ENCODE measurements at regions not wholly inside any gene's neighbourhood (a gene's known extent, or its start where the extent isn't known, plus 50 kb on each side); places are given as distances from the start of the nearest gene placed in this dataset.

- no peak for TF ChIP-seq EZH2phosphoT487 (IDR thresholded peaks at IDR 0.05; ENCODE audit: borderline replicate concordance, low read depth, low read length)
- TF ChIP-seq, protein P1, sequence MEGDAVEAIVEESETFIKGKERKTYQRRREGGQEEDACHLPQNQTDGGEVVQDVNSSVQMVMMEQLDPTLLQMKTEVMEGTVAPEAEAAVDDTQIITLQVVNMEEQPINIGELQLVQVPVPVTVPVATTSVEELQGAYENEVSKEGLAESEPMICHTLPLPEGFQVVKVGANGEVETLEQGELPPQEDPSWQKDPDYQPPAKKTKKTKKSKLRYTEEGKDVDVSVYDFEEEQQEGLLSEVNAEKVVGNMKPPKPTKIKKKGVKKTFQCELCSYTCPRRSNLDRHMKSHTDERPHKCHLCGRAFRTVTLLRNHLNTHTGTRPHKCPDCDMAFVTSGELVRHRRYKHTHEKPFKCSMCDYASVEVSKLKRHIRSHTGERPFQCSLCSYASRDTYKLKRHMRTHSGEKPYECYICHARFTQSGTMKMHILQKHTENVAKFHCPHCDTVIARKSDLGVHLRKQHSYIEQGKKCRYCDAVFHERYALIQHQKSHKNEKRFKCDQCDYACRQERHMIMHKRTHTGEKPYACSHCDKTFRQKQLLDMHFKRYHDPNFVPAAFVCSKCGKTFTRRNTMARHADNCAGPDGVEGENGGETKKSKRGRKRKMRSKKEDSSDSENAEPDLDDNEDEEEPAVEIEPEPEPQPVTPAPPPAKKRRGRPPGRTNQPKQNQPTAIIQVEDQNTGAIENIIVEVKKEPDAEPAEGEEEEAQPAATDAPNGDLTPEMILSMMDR (conservative IDR thresholded peaks at IDR 0.05; ENCODE audit: low read length), result no peak
- Histone ChIP-seq H3K9me3 (ENCODE audit: low read length) (peaks cover 12% of the 10 kb centered on the region; the same call in 1 of the 2 replicates), H3K79me2 (ENCODE audit: insufficient read depth, low read depth, low read length) (no peaks in the 10 kb centered on the region), H3K27ac (ENCODE audit: low read depth, low read length, poor library complexity, severe bottlenecking) (no peak overlapping the region), H4K20me1 (ENCODE audit: insufficient read depth, low read length) (no peaks in the 10 kb centered on the region), H3K36me3 (ENCODE audit: insufficient read depth, low read length) (no peaks in the 10 kb centered on the region), H3K4me3 (ENCODE audit: low read depth, low read length, poor library complexity, severe bottlenecking) (no peak overlapping the region), H3K9me2 (ENCODE audit: insufficient read depth, low read length) (no peaks in the 10 kb centered on the region), H3K4me2 (ENCODE audit: low read length) (no peak overlapping the region), H2AFZ (ENCODE audit: low read length) (no peak overlapping the region), H3K4me1 (ENCODE audit: insufficient read depth, low read length, poor library complexity, severe bottlenecking) (no peaks in the 10 kb centered on the region)
- ChIA-PET POLR2A (interaction anchor here (0.7 to 1.0 kb wide), 2 partner anchors 9 to 54 kb away, joined by 3 read pairs; no protein-coding TSS in a partner anchor), CTCF (ENCODE audit: unreplicated experiment) (no interaction called here)
- intact Hi-C loops (cut with micrococcal nuclease; ENCODE audit: unreplicated experiment), result no loop called here
- no peak for DNase-seq (ENCODE audit: low spot score)
- BruUV-seq (replicated peaks), result no TSS peak
Observed at GRCh38 chr4:32831104-32831503, 2110.9 kb downstream of the PCDH7 start.

- H3K4me1 ChIP-seq (ENCODE audit: insufficient read depth, low read length, poor library complexity, severe bottlenecking), result no peaks in the 10 kb centered on the region
- no peaks in the 10 kb centered on the region for H4K20me1 ChIP-seq (ENCODE audit: insufficient read depth, low read length)
- no peaks in the 10 kb centered on the region for H3K9me2 ChIP-seq (ENCODE audit: insufficient read depth, low read length)
- BruUV-seq (replicated peaks), result no TSS peak
- POLR2A ChIA-PET, result interaction anchor here (0.9 kb wide), 1 partner anchor 23 kb away, joined by 5 read pairs; no protein-coding TSS in a partner anchor
- no peak for DNase-seq (ENCODE audit: low spot score)
- no peaks in the 10 kb centered on the region for H3K36me3 ChIP-seq (ENCODE audit: insufficient read depth, low read length)
- no peak overlapping the region for H2AFZ ChIP-seq (ENCODE audit: low read length)
- H3K4me2 ChIP-seq (ENCODE audit: low read length), result no peak overlapping the region
- intact Hi-C loops (cut with micrococcal nuclease; ENCODE audit: unreplicated experiment), result no loop called here
- H3K4me3 ChIP-seq (ENCODE audit: low read depth, low read length, poor library complexity, severe bottlenecking), result no peak overlapping the region
- no peak for TF ChIP-seq EZH2phosphoT487 (IDR thresholded peaks at IDR 0.05; ENCODE audit: borderline replicate concordance, low read depth, low read length)
- TF ChIP-seq, protein P1 (conservative IDR thresholded peaks at IDR 0.05; ENCODE audit: low read length), result no peak
- no peaks in the 10 kb centered on the region for H3K9me3 ChIP-seq (ENCODE audit: low read length)
- H3K27ac ChIP-seq (ENCODE audit: low read depth, low read length, poor library complexity, severe bottlenecking), result no peak overlapping the region
- CTCF ChIA-PET (ENCODE audit: unreplicated experiment), result no interaction called here
- H3K79me2 ChIP-seq (ENCODE audit: insufficient read depth, low read depth, low read length), result no peaks in the 10 kb centered on the region
Observed at GRCh38 chr4:32840461-32841189, 2120.5 kb downstream of the PCDH7 start.

DNA sequence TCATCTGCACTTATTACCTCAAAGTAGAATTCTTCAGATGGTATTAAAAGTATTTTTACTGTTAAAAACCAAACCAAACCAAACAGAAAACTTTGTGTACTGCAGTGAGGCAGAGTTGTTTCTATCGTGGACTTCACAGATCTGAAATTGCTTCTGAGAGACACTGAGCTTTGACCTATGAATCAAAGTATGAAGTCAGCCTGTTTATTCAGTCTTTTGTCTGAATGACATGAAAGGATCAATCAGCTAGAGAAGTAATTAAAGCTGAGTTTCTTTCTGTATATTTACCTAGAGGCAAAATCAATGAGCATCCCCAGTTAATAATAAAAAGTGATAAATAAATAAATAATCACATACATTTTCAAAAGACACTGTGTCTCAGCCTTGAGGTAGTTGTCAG lies 2121.0 kb downstream of the PCDH7 start:
- ChIA-PET CTCF (ENCODE audit: unreplicated experiment) (no interaction called here), POLR2A (interaction anchor here (0.7 to 0.9 kb wide), 2 partner anchors 24 to 665 kb away, joined by 4 to 5 read pairs; no protein-coding TSS in a partner anchor)
- H3K4me1 ChIP-seq (ENCODE audit: insufficient read depth, low read length, poor library complexity, severe bottlenecking), result no peaks in the 10 kb centered on the region
- no peak overlapping the region for H3K27ac ChIP-seq (ENCODE audit: low read depth, low read length, poor library complexity, severe bottlenecking)
- H4K20me1 ChIP-seq (ENCODE audit: insufficient read depth, low read length), result no peaks in the 10 kb centered on the region
- H3K79me2 ChIP-seq (ENCODE audit: insufficient read depth, low read depth, low read length), result no peaks in the 10 kb centered on the region
- H3K4me2 ChIP-seq (ENCODE audit: low read length), result no peak overlapping the region
- no TSS peak for BruUV-seq (replicated peaks)
- no peak overlapping the region for H2AFZ ChIP-seq (ENCODE audit: low read length)
- intact Hi-C loops (cut with micrococcal nuclease; ENCODE audit: unreplicated experiment), result no loop called here
- no peaks in the 10 kb centered on the region for H3K9me2 ChIP-seq (ENCODE audit: insufficient read depth, low read length)
- H3K9me3 ChIP-seq (ENCODE audit: low read length), result no peaks in the 10 kb centered on the region
- no peaks in the 10 kb centered on the region for H3K36me3 ChIP-seq (ENCODE audit: insufficient read depth, low read length)
- no peak for DNase-seq (ENCODE audit: low spot score)
- TF ChIP-seq, protein P1 (conservative IDR thresholded peaks at IDR 0.05; ENCODE audit: low read length), result no peak
- TF ChIP-seq EZH2phosphoT487 (IDR thresholded peaks at IDR 0.05; ENCODE audit: borderline replicate concordance, low read depth, low read length), result no peak
- no peak overlapping the region for H3K4me3 ChIP-seq (ENCODE audit: low read depth, low read length, poor library complexity, severe bottlenecking)
